Progenitor cell of endocrine pancreas (in vitro differentiated cells): ENCODE measurements at regions not wholly inside any gene's neighbourhood (a gene's known extent, or its start where the extent isn't known, plus 50 kb on each side); places are given as distances from the start of the nearest gene placed in this dataset.

ENCODE experiments used
- DNase-seq: peaks from one replicate; pipeline ENCODE4 v3.0.0; 2021; ENCODE audit warnings: low spot score; ENCODE audit not compliant: unreplicated experiment
- H3K27ac Mint-ChIP-seq: 2 replicates; pipeline ENCODE4 v1.8.0; 2021; ENCODE audit warnings: mild to moderate bottlenecking, moderate library complexity, mixed read lengths
- H3K27me3 Mint-ChIP-seq: 2 replicates; pipeline ENCODE4 v1.8.0; 2021; ENCODE audit warnings: mixed read lengths
- H3K36me3 Mint-ChIP-seq: 2 replicates; pipeline ENCODE4 v1.8.0; 2022; ENCODE audit warnings: mixed read lengths; ENCODE audit not compliant: insufficient read depth
- H3K4me1 Mint-ChIP-seq: 2 replicates; pipeline ENCODE4 v1.8.0; 2021; ENCODE audit warnings: low read depth, mixed read lengths
- H3K4me3 Mint-ChIP-seq: 2 replicates; pipeline ENCODE4 v1.8.0; 2021; ENCODE audit warnings: low read depth, mild to moderate bottlenecking, moderate library complexity, mixed read lengths
- H3K9me3 Mint-ChIP-seq: 2 replicates; pipeline ENCODE4 v1.8.0; 2021; ENCODE audit warnings: low read depth, mixed read lengths
- CTCF ChIP-seq: fragments of 200-600 bp; sonication (generic); IDR thresholded peaks from one replicate; pipeline ENCODE4 v1.5.0; 2021; ENCODE audit warnings: antibody characterized with exemption, mild to moderate bottlenecking; ENCODE audit not compliant: unreplicated experiment

GRCh38 chr16:86071611-86072240, 172.8 kb downstream of the IRF8 start:
- Mint-ChIP-seq H3K27ac (no peak overlapping the region), H3K36me3 (no peaks in the 10 kb centered on the region), H3K27me3 (peaks cover 32% of the 10 kb centered on the region), H3K9me3 (peaks cover 4% of the 10 kb centered on the region), H3K4me3 (no peak overlapping the region), H3K4me1 (peaks cover 10% of the 10 kb centered on the region)
- no peak for TF ChIP-seq CTCF
- no peak for DNase-seq

GRCh38 chr16:86072328-86073102, 173.6 kb downstream of the IRF8 start:
- Mint-ChIP-seq H3K4me3 (no peak overlapping the region), H3K4me1 (peaks cover 10% of the 10 kb centered on the region), H3K27me3 (peaks cover 29% of the 10 kb centered on the region), H3K9me3 (peaks cover 4% of the 10 kb centered on the region), H3K27ac (no peak overlapping the region), H3K36me3 (no peaks in the 10 kb centered on the region)
- TF ChIP-seq CTCF: peak; percentile 84
- peak; percentile 70 for DNase-seq

- Mint-ChIP-seq H3K4me1 (peaks cover 10% of the 10 kb centered on the region), H3K27me3 (peaks cover 29% of the 10 kb centered on the region), H3K27ac (no peak overlapping the region), H3K9me3 (peaks cover 4% of the 10 kb centered on the region), H3K36me3 (no peaks in the 10 kb centered on the region), H3K4me3 (no peak overlapping the region)
- no peak for DNase-seq
- no peak for TF ChIP-seq CTCF
Measured at GRCh38 chr16:86073103-86073625, 174.2 kb downstream of the IRF8 start.

GRCh38 chr16:86073763-86074493, 175.0 kb downstream of the IRF8 start:
- no peak for TF ChIP-seq CTCF
- H3K4me1 Mint-ChIP-seq: peaks cover 10% of the 10 kb centered on the region
- no peaks in the 10 kb centered on the region for H3K36me3 Mint-ChIP-seq
- peaks cover 29% of the 10 kb centered on the region for H3K27me3 Mint-ChIP-seq
- no peak for DNase-seq
- no peak overlapping the region for H3K27ac Mint-ChIP-seq
- H3K4me3 Mint-ChIP-seq: no peak overlapping the region
- no peaks in the 10 kb centered on the region for H3K9me3 Mint-ChIP-seq
